GM12875 (cell line): ENCODE measurements at regions not wholly inside any gene's neighbourhood (a gene's known extent, or its start where the extent isn't known, plus 50 kb on each side); places are given as distances from the start of the nearest gene placed in this dataset.

ENCODE experiments used
- H3K4me3 ChIP-seq: one replicate; pipeline ENCODE4 v1.5.1; 2011; ENCODE audit warnings: low read depth, low read length, control low read depth
- TF ChIP-seq, protein P1 (sequence below): IDR thresholded peaks from 2 replicates; pipeline ENCODE4 v1.5.1; 2011; ENCODE audit warnings: low read depth, mild to moderate bottlenecking, control low read depth, inconsistent platforms, low read length, moderate library complexity, borderline replicate concordance; ENCODE audit not compliant: insufficient read depth

DNA sequence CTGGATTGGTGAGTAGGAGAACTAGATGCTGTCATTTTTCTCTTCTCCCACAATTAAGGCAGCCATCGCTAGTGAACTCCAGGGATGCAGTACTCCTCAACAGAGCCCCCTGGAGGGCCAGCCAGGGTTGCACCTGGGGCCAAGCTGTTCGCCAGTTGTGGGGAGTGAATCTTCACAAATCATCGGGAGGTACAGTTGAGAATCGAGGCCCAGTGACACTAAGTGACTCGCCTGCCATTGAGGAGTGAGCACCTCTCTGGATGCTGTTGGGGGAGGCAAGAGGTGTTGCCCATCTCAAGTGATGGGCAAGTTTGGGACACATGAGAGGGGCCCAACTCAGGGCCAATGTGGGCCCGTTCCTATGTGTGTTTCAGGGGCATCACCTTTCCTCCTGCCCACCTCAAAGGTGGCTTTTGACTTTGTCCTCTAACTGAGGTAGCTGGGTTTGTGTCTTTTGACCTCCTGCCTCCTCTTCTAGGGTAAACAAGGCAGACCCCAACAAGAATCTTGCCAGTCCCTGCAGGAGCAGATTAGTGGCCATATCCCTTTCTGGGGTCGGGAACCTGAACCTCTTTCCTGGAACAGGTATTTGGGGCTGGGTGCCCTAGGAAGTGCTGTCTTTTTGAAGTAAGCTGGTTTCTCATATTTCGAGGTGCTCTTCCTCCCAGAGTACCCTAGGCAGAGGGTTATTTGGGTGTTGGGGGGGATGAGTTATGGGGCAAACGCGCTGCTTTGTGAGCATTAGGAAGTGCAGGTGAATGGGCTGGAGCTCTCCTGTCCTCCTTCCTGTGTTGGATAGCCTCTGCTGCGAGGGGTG is 181.2 kb downstream of the MACROH2A1 start:
- H3K4me3 ChIP-seq = no peak overlapping the region
- TF ChIP-seq, protein P1, sequence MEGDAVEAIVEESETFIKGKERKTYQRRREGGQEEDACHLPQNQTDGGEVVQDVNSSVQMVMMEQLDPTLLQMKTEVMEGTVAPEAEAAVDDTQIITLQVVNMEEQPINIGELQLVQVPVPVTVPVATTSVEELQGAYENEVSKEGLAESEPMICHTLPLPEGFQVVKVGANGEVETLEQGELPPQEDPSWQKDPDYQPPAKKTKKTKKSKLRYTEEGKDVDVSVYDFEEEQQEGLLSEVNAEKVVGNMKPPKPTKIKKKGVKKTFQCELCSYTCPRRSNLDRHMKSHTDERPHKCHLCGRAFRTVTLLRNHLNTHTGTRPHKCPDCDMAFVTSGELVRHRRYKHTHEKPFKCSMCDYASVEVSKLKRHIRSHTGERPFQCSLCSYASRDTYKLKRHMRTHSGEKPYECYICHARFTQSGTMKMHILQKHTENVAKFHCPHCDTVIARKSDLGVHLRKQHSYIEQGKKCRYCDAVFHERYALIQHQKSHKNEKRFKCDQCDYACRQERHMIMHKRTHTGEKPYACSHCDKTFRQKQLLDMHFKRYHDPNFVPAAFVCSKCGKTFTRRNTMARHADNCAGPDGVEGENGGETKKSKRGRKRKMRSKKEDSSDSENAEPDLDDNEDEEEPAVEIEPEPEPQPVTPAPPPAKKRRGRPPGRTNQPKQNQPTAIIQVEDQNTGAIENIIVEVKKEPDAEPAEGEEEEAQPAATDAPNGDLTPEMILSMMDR = peak; percentile 17; the same call in 1 of the 2 replicates

DNA sequence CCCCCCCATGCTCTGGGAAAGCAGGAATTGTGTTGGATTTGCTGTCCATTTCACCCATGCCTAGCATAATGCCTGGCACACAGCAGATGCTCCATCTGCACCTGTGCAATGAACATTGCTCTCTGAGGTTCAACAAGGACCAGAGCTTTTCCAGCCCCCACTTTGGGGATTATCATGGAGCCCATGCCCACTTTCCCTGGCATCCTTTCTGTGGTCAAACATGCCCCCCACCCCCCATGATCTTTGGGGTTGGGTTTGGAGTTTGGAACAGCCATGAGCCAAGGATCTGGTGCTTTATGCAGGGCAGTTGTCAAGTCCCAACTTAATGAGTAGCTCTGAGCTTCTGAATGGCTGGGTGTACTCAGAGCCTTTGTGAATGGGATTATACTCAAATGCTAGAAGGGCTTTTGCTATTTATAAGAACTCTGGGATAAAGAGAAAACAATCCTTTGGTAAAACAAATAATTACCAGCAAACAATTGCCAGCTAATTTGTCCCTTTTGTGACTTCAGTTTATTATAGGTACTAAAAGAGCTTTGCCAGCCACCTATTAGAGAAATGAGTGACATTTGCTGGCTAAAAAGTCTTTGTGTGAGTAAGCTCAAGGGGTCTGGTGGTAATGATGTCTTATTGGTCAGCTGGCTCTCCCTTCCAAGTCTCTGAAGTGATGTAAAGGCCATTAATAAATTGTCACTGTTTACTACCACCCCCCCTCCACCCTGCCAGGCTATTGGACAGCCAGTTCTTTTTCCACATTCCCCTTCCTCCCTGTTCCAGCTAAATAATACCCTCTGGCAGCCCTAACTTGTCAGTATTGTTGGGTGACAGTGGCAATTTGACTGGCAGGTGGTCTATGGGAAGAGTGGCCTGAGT is 182.3 kb downstream of the MACROH2A1 start:
- H3K4me3 ChIP-seq = no peak overlapping the region
- TF ChIP-seq, protein P1 = no peak

DNA sequence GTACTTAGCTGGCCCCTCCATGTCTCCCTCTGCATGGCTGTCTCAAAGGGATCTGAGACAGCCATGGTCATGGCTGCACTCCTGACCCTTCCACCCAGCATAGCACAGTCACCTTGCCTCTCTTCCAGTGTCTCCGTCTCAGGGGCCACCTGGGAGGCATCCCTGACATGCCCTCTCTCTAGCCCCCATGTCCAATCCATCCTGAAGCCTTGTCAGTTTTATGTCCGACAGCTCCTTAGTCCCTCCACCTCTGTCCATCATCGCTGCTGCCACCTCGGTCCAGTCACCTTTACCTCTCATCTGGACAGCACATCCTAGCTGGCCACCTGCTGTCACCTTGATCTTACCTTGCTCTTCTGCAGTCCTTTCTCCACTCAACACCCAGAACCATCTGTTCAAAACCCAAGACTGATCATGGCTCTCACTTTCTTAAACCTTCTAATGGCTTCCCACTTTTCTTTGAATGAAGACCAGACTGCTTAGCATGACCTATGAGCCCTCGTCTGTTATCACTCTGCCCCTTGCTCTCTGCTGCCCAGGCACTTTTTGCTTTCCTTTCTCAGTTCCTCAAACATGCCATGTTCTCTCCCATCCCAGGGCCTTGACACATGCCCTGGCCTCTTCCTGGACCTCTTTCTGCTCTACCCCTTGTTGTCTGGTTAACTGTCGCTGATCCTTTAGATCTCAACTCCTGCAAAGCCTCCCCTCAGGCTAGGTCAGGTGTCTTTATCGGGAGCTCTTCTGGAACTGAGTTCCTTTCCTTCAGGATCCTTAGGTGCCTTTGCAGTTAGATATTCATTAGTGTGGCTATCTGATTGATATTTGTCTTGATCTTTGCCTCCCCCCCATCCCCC is 181.8 kb upstream of the PITX1 start:
- H3K4me3 ChIP-seq = no peak overlapping the region
- TF ChIP-seq, protein P1 = no peak

DNA sequence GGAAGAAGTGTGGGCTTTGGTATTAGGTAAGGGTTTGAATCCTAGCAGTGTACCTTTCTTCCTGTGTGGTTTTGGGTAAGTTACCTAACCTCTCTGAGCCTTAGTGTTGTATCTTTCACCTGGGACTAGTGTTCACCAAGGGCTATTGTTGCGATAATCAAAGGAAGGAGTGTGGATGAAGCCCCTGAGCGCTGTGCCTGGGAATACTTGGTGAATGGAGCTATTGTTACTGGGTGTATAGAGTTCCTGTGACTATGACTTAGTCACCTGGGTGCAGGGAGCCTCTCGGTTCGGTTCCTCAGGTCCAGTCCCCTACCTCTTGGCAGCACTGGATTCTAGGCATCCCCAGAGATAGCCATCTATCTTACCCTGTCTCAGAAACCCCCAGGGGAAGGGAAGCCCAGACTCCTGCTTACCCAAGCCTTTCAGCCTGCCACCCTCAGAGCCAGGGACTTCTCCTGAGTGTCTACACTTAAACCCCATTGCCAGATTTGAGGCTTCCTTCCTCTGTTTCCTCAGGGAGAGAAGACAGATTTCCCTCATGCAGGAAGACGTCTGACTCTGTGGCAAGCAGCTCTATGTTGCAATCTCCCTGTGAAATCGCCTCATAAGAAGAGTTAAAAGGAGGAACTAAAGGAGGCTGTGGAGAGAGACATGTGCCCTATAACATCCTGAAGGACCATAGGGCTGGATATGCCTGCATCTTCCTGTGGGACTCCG is 181.0 kb upstream of the PITX1 start:
- no peak overlapping the region for H3K4me3 ChIP-seq
- TF ChIP-seq, protein P1 = no peak

DNA sequence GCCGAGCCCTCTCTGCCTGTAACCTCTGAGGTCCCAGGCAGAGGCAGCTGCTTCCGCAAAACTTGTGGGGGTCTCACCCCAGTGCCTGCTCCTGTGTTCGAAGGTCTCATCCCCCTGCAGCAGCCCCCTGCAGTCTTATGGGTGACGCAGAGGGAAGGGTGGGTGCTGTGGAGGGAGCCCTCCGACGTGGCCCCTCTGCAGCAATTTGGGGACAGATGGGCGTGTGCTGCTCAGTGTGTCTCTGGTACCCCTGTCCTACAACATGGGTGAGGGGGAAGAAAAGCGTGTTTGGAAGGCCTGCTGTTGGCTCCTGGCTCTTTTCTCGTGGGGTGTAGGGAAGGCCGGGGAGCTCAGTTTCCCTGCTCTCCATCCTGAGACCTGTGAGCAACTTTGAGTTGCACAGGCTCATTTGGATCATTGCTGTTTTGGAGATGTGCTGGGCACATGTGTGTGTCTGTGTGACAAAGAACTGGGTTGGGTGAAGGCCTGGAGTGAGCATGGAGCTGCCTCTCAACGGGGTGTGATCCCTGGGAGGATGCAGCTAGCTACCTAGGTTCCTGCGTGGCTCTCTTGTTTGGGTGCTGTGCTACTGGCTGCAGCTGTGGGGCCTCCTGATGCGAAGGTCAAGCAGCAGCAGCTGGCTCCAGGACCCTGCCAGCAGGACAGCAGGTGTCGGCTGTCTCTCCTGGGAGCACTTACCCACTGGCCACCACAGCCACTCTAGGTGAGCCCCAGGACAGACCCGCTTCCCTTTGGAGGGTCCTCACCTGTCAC is 179.6 kb upstream of the PITX1 start:
- TF ChIP-seq, protein P1 = no peak
- H3K4me3 ChIP-seq = no peak overlapping the region

DNA sequence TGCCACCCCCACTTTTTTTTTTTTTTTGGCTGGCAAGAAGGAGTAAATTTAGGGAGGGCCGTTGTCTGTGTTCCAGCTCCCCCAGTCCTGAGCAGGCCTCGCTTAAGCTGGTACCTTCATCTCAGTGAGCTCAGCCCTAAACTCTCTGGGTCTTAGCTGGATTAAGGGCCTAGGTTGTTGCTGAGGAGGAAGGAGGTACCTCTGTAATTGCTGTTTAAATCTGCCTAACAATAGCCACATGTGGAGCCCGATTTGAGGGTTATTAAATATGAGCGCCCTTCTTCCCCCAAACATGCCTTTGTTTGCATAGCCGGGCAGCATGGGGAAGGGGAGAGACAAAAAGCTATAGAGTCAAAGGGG is 179.0 kb upstream of the PITX1 start:
- TF ChIP-seq, protein P1 = no peak

More for the DNA sequence above, 179.0 kb upstream of the PITX1 start:
- no peak overlapping the region for H3K4me3 ChIP-seq
